H9 (cell line): ENCODE measurements at regions not wholly inside any gene's neighbourhood (a gene's known extent, or its start where the extent isn't known, plus 50 kb on each side); places are given as distances from the start of the nearest gene placed in this dataset.

Experiments used
- DNase-seq: peaks from one replicate; pipeline ENCODE4 v3.0.0-alpha.2; 2017
- H2AFZ ChIP-seq: one replicate; pipeline ENCODE4 v1.6.1; 2013; ENCODE audit warnings: mild to moderate bottlenecking, low read length, control low read depth, moderate library complexity
- H2AK5ac ChIP-seq: 2 replicates; pipeline ENCODE4 v1.6.1; 2013; ENCODE audit warnings: low read length, control low read depth, mixed read lengths; ENCODE audit not compliant: insufficient read length
- H2BK120ac ChIP-seq: one replicate; pipeline ENCODE4 v1.6.1; 2013; ENCODE audit warnings: low read depth, mild to moderate bottlenecking, low read length, control low read depth, inconsistent platforms; ENCODE audit not compliant: poor library complexity, severe bottlenecking
- H2BK12ac ChIP-seq: 2 replicates; pipeline ENCODE4 v1.6.1; 2013; ENCODE audit warnings: low read length, control low read depth, mixed read lengths, low read depth; ENCODE audit not compliant: insufficient read length
- H2BK15ac ChIP-seq: 2 replicates; pipeline ENCODE4 v1.6.1; 2013; ENCODE audit warnings: low read depth, low read length, control low read depth
- H2BK20ac ChIP-seq: one replicate; pipeline ENCODE4 v1.6.1; 2013; ENCODE audit warnings: low read depth, mild to moderate bottlenecking, low read length, control low read depth, inconsistent platforms; ENCODE audit not compliant: poor library complexity, severe bottlenecking
- H2BK5ac ChIP-seq: 2 replicates; pipeline ENCODE4 v1.6.1; 2013; ENCODE audit warnings: low read length, control low read depth, mixed read lengths; ENCODE audit not compliant: insufficient read length
- H3K14ac ChIP-seq: 2 replicates; pipeline ENCODE4 v1.6.1; 2013; ENCODE audit warnings: low read length, control low read depth; ENCODE audit not compliant: insufficient read depth
- H3K18ac ChIP-seq: 2 replicates; pipeline ENCODE4 v1.6.1; 2013; ENCODE audit warnings: low read depth, mild to moderate bottlenecking, mixed read lengths, low read length, control low read depth; ENCODE audit not compliant: insufficient read length
- H3K23ac ChIP-seq: 2 replicates; pipeline ENCODE4 v1.6.1; 2013; ENCODE audit warnings: low read length, control low read depth, mixed read lengths, low read depth; ENCODE audit not compliant: insufficient read length
- H3K23me2 ChIP-seq: 2 replicates; pipeline ENCODE4 v1.6.1; 2013; ENCODE audit warnings: low read depth, mild to moderate bottlenecking, mixed read lengths, low read length, control low read depth; ENCODE audit not compliant: insufficient read length, poor library complexity, severe bottlenecking
- H3K27ac ChIP-seq: 2 replicates; pipeline ENCODE4 v1.5.1; 2013; ENCODE audit warnings: low read length, control low read depth, mixed read lengths, low read depth; ENCODE audit not compliant: insufficient read length
- H3K27me3 ChIP-seq: 2 replicates; pipeline ENCODE4 v1.6.1; 2013; ENCODE audit warnings: low read length, control low read depth, inconsistent platforms; ENCODE audit not compliant: insufficient read depth
- H3K4ac ChIP-seq: 2 replicates; pipeline ENCODE4 v1.6.1; 2013; ENCODE audit warnings: low read depth, mild to moderate bottlenecking, control low read depth, inconsistent platforms, low read length, moderate library complexity
- H3K4me1 ChIP-seq: 2 replicates; pipeline ENCODE4 v1.6.1; 2013; ENCODE audit warnings: low read length, control low read depth, inconsistent platforms; ENCODE audit not compliant: insufficient read depth
- H3K4me2 ChIP-seq: 2 replicates; pipeline ENCODE4 v1.6.1; 2013; ENCODE audit warnings: low read length, control low read depth, mixed read lengths; ENCODE audit not compliant: insufficient read length, insufficient read depth
- H3K56ac ChIP-seq: 2 replicates; pipeline ENCODE4 v1.6.1; 2013; ENCODE audit warnings: low read depth, mild to moderate bottlenecking, mixed read lengths, low read length, control low read depth; ENCODE audit not compliant: insufficient read length
- H3K79me1 ChIP-seq: 2 replicates; pipeline ENCODE4 v1.6.1; 2013; ENCODE audit warnings: low read depth, mild to moderate bottlenecking, moderate library complexity, low read length, control low read depth, inconsistent platforms; ENCODE audit not compliant: insufficient read depth, poor library complexity, severe bottlenecking
- H3K79me2 ChIP-seq: 2 replicates; pipeline ENCODE4 v1.6.1; 2013; ENCODE audit warnings: low read length, control low read depth, inconsistent platforms; ENCODE audit not compliant: insufficient read depth
- H3K9ac ChIP-seq: 2 replicates; pipeline ENCODE4 v1.6.1; 2013; ENCODE audit warnings: low read length, control low read depth, mixed read lengths; ENCODE audit not compliant: insufficient read length; ENCODE audit errors: extremely low read depth
- H3K9me3 ChIP-seq: one replicate; pipeline ENCODE4 v1.6.1; 2013; ENCODE audit warnings: low read depth, low read length, inconsistent platforms; ENCODE audit not compliant: control insufficient read depth
- H3T11ph ChIP-seq: one replicate; pipeline ENCODE4 v1.6.1; 2013; ENCODE audit warnings: mild to moderate bottlenecking, low read length, control low read depth, inconsistent platforms
- H4K20me1 ChIP-seq: one replicate; pipeline ENCODE4 v1.6.1; 2013; ENCODE audit not compliant: control insufficient read depth, insufficient read length, insufficient read depth
- H4K5ac ChIP-seq: 2 replicates; pipeline ENCODE4 v1.6.1; 2013; ENCODE audit warnings: low read depth, mild to moderate bottlenecking, mixed read lengths, low read length, control low read depth; ENCODE audit not compliant: insufficient read length
- H4K8ac ChIP-seq: replicated peaks from 2 replicates; pipeline ENCODE4 v1.6.1; 2013; ENCODE audit warnings: low read length, control low read depth, mixed read lengths, low read depth; ENCODE audit not compliant: insufficient read length
- H4K91ac ChIP-seq: 2 replicates; pipeline ENCODE4 v1.6.1; 2013; ENCODE audit warnings: low read depth, mild to moderate bottlenecking, moderate library complexity, mixed read lengths, low read length, control low read depth; ENCODE audit not compliant: insufficient read length
- H3K27ac Mint-ChIP-seq, 3 experiments: 2 replicates in 2 of 3; 3 replicates in 1 of 3; pipeline ENCODE4 v1.8.0; 2020 to 2021; ENCODE audit warnings: mixed read lengths in 3 of 3, mild to moderate bottlenecking in 1 of 3, moderate library complexity in 1 of 3
- H3K27me3 Mint-ChIP-seq: 2 replicates; pipeline ENCODE4 v1.8.0; 2021; ENCODE audit warnings: low read depth, mild to moderate bottlenecking, moderate library complexity, mixed read lengths
- H3K36me3 Mint-ChIP-seq, 3 experiments: 2 replicates in 2 of 3; 3 replicates in 1 of 3; pipeline ENCODE4 v1.8.0; 2020 to 2021; ENCODE audit warnings: low read depth in 3 of 3, mixed read lengths in 3 of 3; ENCODE audit not compliant: insufficient read depth in 1 of 3
- H3K4me1 Mint-ChIP-seq, 2 experiments: 2 replicates each; pipeline ENCODE4 v1.8.0; 2020; ENCODE audit warnings: mixed read lengths in 2 of 2
- H3K4me3 Mint-ChIP-seq, 2 experiments: 2 replicates in 1 of 2; 3 replicates in 1 of 2; pipeline ENCODE4 v1.8.0; 2020 to 2021; ENCODE audit warnings: mild to moderate bottlenecking in 2 of 2, mixed read lengths in 2 of 2, moderate library complexity in 1 of 2
- H3K9me3 Mint-ChIP-seq, 2 experiments: 2 replicates in 1 of 2; 3 replicates in 1 of 2; pipeline ENCODE4 v1.8.0; 2020; ENCODE audit warnings: mild to moderate bottlenecking in 2 of 2, mixed read lengths in 2 of 2, moderate library complexity in 1 of 2
- CTCF ChIP-seq: fragments of 200-600 bp; sonication (generic); conservative IDR thresholded peaks from 3 replicates; pipeline ENCODE4 v1.8.0; 2021; ENCODE audit warnings: antibody characterized with exemption, mild to moderate bottlenecking
- WGBS: extraction: QIAGEN DNeasy Blood & Tissue Kit; methylation state at CpG from one replicate; pipeline ENCODE4 v1.1.7; 2013; ENCODE audit warnings: missing lambda C conversion rate, low lambda C conversion rate, mixed read lengths; ENCODE audit not compliant: insufficient read length; ENCODE audit errors: extremely low coverage; 5-methylcytosine and 5-hydroxymethylcytosine counted together

- Histone ChIP-seq H3K27ac (no peak overlapping the region), H4K91ac (no peak overlapping the region), H2BK12ac (no peak overlapping the region), H4K20me1 (no peaks in the 10 kb centered on the region), H3K9ac (no peak overlapping the region), H3K4ac (no peak overlapping the region), H3K4me1 (no peaks in the 10 kb centered on the region), H2BK5ac (no peak overlapping the region), H3K23ac (no peak overlapping the region), H3K79me2 (no peaks in the 10 kb centered on the region), H3K79me1 (no peaks in the 10 kb centered on the region), H3K56ac (no peak overlapping the region), H2BK15ac (no peak overlapping the region), H3K4me2 (no peak overlapping the region), H3K27me3 (no peaks in the 10 kb centered on the region), H3K9me3 (no peaks in the 10 kb centered on the region), H4K5ac (no peak overlapping the region), H2AK5ac (no peak overlapping the region), H3K23me2 (no peaks in the 10 kb centered on the region), H4K8ac (no peak overlapping the region), H2BK20ac (no peak overlapping the region), H3K18ac (no peak overlapping the region), H3K14ac (no peak overlapping the region), H2BK120ac (no peak overlapping the region), H2AFZ (no peak overlapping the region), H3T11ph (no peak overlapping the region)
- no CpG with 5 or more reads among the region's 3 CpGs for WGBS
- Mint-ChIP-seq H3K9me3 (peaks cover 6 to 18% of the 10 kb centered on the region in 2 experiments; a peak in 4 of 5 replicates), H3K27me3 (no peaks in the 10 kb centered on the region), H3K4me1 (peaks cover 2 to 8% of the 10 kb centered on the region in 2 experiments; a peak in 1 of 4 replicates), H3K27ac (no peak overlapping the region), H3K36me3 (peaks cover 0 to 4% (median 0%) of the 10 kb centered on the region in 3 experiments; a peak in 3 of 7 replicates), H3K4me3 (no peak overlapping the region)
- TF ChIP-seq CTCF: no peak
- no peak for DNase-seq
Measured at GRCh38 chr14:45916340-45916953, 663.4 kb upstream of the MIS18BP1 start.
